GM12878 (cell line): ENCODE measurements at regions not wholly inside any gene's neighbourhood (a gene's known extent, or its start where the extent isn't known, plus 50 kb on each side); places are given as distances from the start of the nearest gene placed in this dataset.

Source experiments
- ATAC-seq: fragments of 200-7000 bp; cut with Tn5 transposase; 3 replicates; pipeline ENCODE4 v1.9.1; 2020; ENCODE audit warnings: mild to moderate bottlenecking, moderate library complexity
- BruUV-seq: library from RNA; stranded (reverse); fragments of 400-500 nt; replicated peaks from 2 replicates; lab custom pipeline; 2021; lab: Mats Ljungman, UMichigan
- CTCF ChIA-PET: fragments of 300-600 bp; sonication (Branson Sonifier 250); formaldehyde crosslinking; extraction: SDS; loops from one replicate; lab custom pipeline; 2021; ENCODE audit warnings: inconsistent platforms; lab: Yijun Ruan, JAX
- POLR2A ChIA-PET: fragments of 350-600 bp; formaldehyde crosslinking; extraction: SDS; loops from one replicate; lab custom pipeline; 2021; ENCODE audit warnings: inconsistent platforms; lab: Charles Lee
- RAD21 ChIA-PET: fragments of 300-600 bp; sonication (Branson Sonifier 250); formaldehyde crosslinking; loops from one replicate; lab custom pipeline; 2023; ENCODE audit warnings: antibody characterized with exemption; ENCODE audit not compliant: unreplicated experiment; lab: Charles Lee
- SMC1A ChIA-PET: fragments of 300-600 bp; sonication (Branson Sonifier 250); formaldehyde crosslinking; loops from one replicate; lab custom pipeline; 2023; ENCODE audit not compliant: unreplicated experiment, uncharacterized antibody; lab: Charles Lee
- DNase-seq: peaks from one replicate; pipeline ENCODE4 v3.0.0-alpha.2; 2011; ENCODE audit warnings: low read depth, low spot score
- FAIRE-seq: peaks from 3 replicates; lab custom pipeline; 2011; peaks lifted over from hg19 to GRCh38; lab: Jason Lieb, UNC
- H2AFZ ChIP-seq: 2 replicates; pipeline ENCODE4 v1.6.0; 2011; ENCODE audit warnings: low read depth, low read length, control low read depth; ENCODE audit not compliant: control insufficient read depth
- H3K27ac ChIP-seq: 2 replicates; pipeline ENCODE4 v1.5.1; 2011; ENCODE audit warnings: control low read depth; ENCODE audit not compliant: control insufficient read depth, insufficient read depth
- H3K27me3 ChIP-seq, 2 experiments: replicated peaks in 1 of 2; 2 replicates each; pipeline versions ENCODE4 v1.6.0 to v1.6.1; 2011; ENCODE audit warnings: low read length in 1 of 2; ENCODE audit not compliant: control insufficient read depth in 2 of 2, insufficient read depth in 2 of 2
- H3K36me3 ChIP-seq, 2 experiments: 2 replicates each; pipeline ENCODE4 v1.5.1; 2011; ENCODE audit warnings: low read length in 1 of 2; ENCODE audit not compliant: control insufficient read depth in 2 of 2, insufficient read depth in 2 of 2
- H3K4me1 ChIP-seq: 2 replicates; pipeline ENCODE4 v1.6.1; 2011; ENCODE audit warnings: mild to moderate bottlenecking, low read length, moderate library complexity, mixed read lengths; ENCODE audit not compliant: control insufficient read depth, insufficient read depth
- H3K4me2 ChIP-seq: 2 replicates; pipeline ENCODE4 v1.6.0; 2011; ENCODE audit warnings: control low read depth; ENCODE audit not compliant: control insufficient read depth, insufficient read depth
- H3K4me3 ChIP-seq: fragments of 200-600 bp; sonication (generic); 2 replicates; pipeline ENCODE4 v1.5.1; 2016
- H3K79me2 ChIP-seq: 2 replicates; pipeline ENCODE4 v1.6.0; 2011; ENCODE audit warnings: low read length; ENCODE audit not compliant: control insufficient read depth, insufficient read depth
- H3K9ac ChIP-seq: 2 replicates; pipeline ENCODE4 v1.8.0; 2011; ENCODE audit warnings: low read length, control low read depth, mixed read lengths; ENCODE audit not compliant: control insufficient read depth, insufficient read depth
- H3K9me3 ChIP-seq: replicated peaks from 3 replicates; pipeline ENCODE4 v1.5.1; 2011; ENCODE audit warnings: mild to moderate bottlenecking, low read length; ENCODE audit not compliant: control insufficient read depth, insufficient read depth
- H4K20me1 ChIP-seq: 2 replicates; pipeline ENCODE4 v1.6.0; 2011; ENCODE audit not compliant: control insufficient read depth, insufficient read depth
- BHLHE40 ChIP-seq, 2 experiments: fragments of 450-650 bp in 1 of 2; IDR thresholded peaks; 2 replicates each; pipeline ENCODE4 v1.6.1; 2011 to 2017; ENCODE audit warnings: low read depth in 2 of 2, borderline replicate concordance in 1 of 2, improper control_type of control experiment in 1 of 2, low read length in 1 of 2, mild to moderate bottlenecking in 1 of 2
- CREM ChIP-seq: IDR thresholded peaks from 2 replicates; pipeline ENCODE4 v1.6.1; 2014; ENCODE audit warnings: antibody characterized with exemption, low read depth
- GATAD2B ChIP-seq: fragments of 450-650 bp; conservative IDR thresholded peaks from 2 replicates; pipeline ENCODE4 v1.6.1; 2017; ENCODE audit warnings: low read depth, mild to moderate bottlenecking, moderate library complexity
- IKZF2 ChIP-seq, 2 experiments: fragments of 450-650 bp; IDR thresholded peaks; 2 replicates each; pipeline ENCODE4 v1.6.1; 2017; ENCODE audit warnings: mild to moderate bottlenecking in 2 of 2, moderate library complexity in 2 of 2
- JUND ChIP-seq: IDR thresholded peaks from 2 replicates; pipeline ENCODE4 v1.6.1; 2012; ENCODE audit warnings: low read depth, mild to moderate bottlenecking, low read length, improper control_type of control experiment, moderate library complexity
- KDM1A ChIP-seq: fragments of 200-600 bp; sonication (generic); IDR thresholded peaks from 2 replicates; pipeline ENCODE4 v1.6.1; 2016; ENCODE audit warnings: borderline replicate concordance
- MEF2A ChIP-seq: IDR thresholded peaks from 2 replicates; pipeline ENCODE4 v1.6.1; 2011; ENCODE audit warnings: low read depth, mild to moderate bottlenecking, low read length, moderate library complexity; ENCODE audit not compliant: insufficient read depth
- MYB ChIP-seq: fragments of 150-350 bp; IDR thresholded peaks from 2 replicates; pipeline ENCODE4 v1.6.1; 2014; ENCODE audit warnings: mild to moderate bottlenecking, low read depth, low read length, borderline replicate concordance
- MYC ChIP-seq: IDR thresholded peaks from 2 replicates; pipeline ENCODE4 v1.6.1; 2011; ENCODE audit warnings: mild to moderate bottlenecking, low read length, moderate library complexity, inconsistent platforms; ENCODE audit not compliant: insufficient read depth, insufficient replicate concordance, insufficient read length, severe bottlenecking
- PAX8 ChIP-seq: fragments of 450-650 bp; IDR thresholded peaks from 2 replicates; pipeline ENCODE4 v1.6.1; 2017; ENCODE audit warnings: mild to moderate bottlenecking, moderate library complexity
- POU2F2 ChIP-seq: IDR thresholded peaks from 3 replicates; pipeline ENCODE4 v1.6.1; 2011; ENCODE audit warnings: low read depth, mild to moderate bottlenecking, low read length, borderline replicate concordance
- RUNX3 ChIP-seq: IDR thresholded peaks from 2 replicates; pipeline ENCODE4 v1.6.1; 2012; ENCODE audit warnings: low read length, inconsistent platforms
- SPI1 ChIP-seq: IDR thresholded peaks from 2 replicates; pipeline ENCODE4 v1.6.1; 2011; ENCODE audit warnings: low read depth, mild to moderate bottlenecking, low read length, moderate library complexity, borderline replicate concordance; ENCODE audit not compliant: insufficient read depth
- WGBS: methylation state at CpG from one replicate; pipeline ENCODE4 v1.1.6; 2016; ENCODE audit warnings: low lambda C conversion rate; ENCODE audit not compliant: insufficient replicate concordance, insufficient coverage; ENCODE audit errors: missing lambda C conversion rate; 5-methylcytosine and 5-hydroxymethylcytosine counted together
- in situ Hi-C: fragments of 300-500 bp; cut with MboI; formaldehyde crosslinking; loops from 9 replicates; pipeline ENCODE4 v1.14.3; 2018; ENCODE audit warnings: mixed read lengths
- intact Hi-C: fragments of 100-400 bp; cut with micrococcal nuclease; formaldehyde crosslinking; loops from one replicate; pipeline ENCODE4 v1.14.2; 2022; ENCODE audit not compliant: unreplicated experiment
- TF ChIP-seq, protein P1 (sequence below): fragments of 450-650 bp; formaldehyde crosslinking; IDR thresholded peaks from 2 replicates; pipeline ENCODE4 v1.4.0; 2020; ENCODE audit warnings: mild to moderate bottlenecking, moderate library complexity
- TF ChIP-seq, protein P2 (sequence below): IDR thresholded peaks from 2 replicates; pipeline ENCODE4 v1.6.1; 2011; ENCODE audit warnings: borderline replicate concordance, low read depth, mild to moderate bottlenecking, moderate library complexity, low read length; ENCODE audit not compliant: insufficient read depth, poor library complexity, severe bottlenecking
- TF ChIP-seq, protein P3 (sequence below): fragments of 450-650 bp; IDR thresholded peaks from 2 replicates; pipeline ENCODE4 v1.6.1; 2017; ENCODE audit warnings: mild to moderate bottlenecking, moderate library complexity

DNA sequence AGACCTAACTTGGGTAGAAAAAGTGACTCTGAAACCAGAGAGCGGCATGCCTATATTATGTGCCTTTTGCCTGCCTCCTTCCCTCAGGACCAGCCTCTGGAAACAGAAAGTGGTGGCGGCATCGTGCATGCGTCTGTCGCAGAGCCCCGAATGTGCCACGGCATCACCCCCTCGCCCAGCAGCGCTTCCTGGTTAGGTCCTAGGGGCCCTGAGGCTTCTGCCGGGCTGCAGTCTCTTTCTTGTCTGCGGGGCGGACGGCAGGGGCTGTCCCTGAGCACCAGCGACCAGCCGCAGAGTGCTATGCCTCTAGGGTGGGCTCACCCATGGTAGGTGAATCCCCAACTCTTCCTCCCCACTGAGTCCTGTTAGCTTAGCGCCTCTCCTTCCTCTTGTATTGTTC, 68.7 kb downstream of the VSIG4 start:
- Histone ChIP-seq H3K4me2 (no peak overlapping the region), H3K36me3 (no peaks in the 10 kb centered on the region), H4K20me1 (no peaks in the 10 kb centered on the region), H3K79me2 (no peaks in the 10 kb centered on the region), H3K9me3 (no peaks in the 10 kb centered on the region), H3K27me3 (no peaks in the 10 kb centered on the region), H3K4me1 (no peaks in the 10 kb centered on the region), H3K9ac (no peak overlapping the region), H3K27ac (no peak overlapping the region), H3K4me3 (no peak overlapping the region), H2AFZ (no peak overlapping the region)
- ChIA-PET POLR2A (no interaction called here), CTCF (no interaction called here), SMC1A (interaction anchor here (0.6 kb wide), 1 partner anchor 652 kb away, joined by 3 read pairs; no protein-coding TSS in a partner anchor), RAD21 (no interaction called here)
- 52% methylated on average over 16 of the region's 16 CpGs for WGBS
- DNase-seq (no peak), ATAC-seq (no peak), FAIRE-seq (no peak)
- in situ Hi-C loops: no loop called here
- no TSS peak for BruUV-seq
- intact Hi-C loops: no loop called here
- TF ChIP-seq MYB (no peak), KDM1A (no peak), MYC (no peak), PAX8 (no peak), CREM (no peak), POU2F2 (no peak), GATAD2B (no peak), JUND (no peak), MEF2A (no peak), SPI1 (no peak), IKZF2 (IDR thresholded peaks at IDR 0.05) (no peak), BHLHE40 (IDR thresholded peaks at IDR 0.05; ENCODE audit: borderline replicate concordance in 1 of 2, low read depth in 2 of 2, low read length in 1 of 2) (no peak), RUNX3 (no peak)
- TF ChIP-seq, protein P1, sequence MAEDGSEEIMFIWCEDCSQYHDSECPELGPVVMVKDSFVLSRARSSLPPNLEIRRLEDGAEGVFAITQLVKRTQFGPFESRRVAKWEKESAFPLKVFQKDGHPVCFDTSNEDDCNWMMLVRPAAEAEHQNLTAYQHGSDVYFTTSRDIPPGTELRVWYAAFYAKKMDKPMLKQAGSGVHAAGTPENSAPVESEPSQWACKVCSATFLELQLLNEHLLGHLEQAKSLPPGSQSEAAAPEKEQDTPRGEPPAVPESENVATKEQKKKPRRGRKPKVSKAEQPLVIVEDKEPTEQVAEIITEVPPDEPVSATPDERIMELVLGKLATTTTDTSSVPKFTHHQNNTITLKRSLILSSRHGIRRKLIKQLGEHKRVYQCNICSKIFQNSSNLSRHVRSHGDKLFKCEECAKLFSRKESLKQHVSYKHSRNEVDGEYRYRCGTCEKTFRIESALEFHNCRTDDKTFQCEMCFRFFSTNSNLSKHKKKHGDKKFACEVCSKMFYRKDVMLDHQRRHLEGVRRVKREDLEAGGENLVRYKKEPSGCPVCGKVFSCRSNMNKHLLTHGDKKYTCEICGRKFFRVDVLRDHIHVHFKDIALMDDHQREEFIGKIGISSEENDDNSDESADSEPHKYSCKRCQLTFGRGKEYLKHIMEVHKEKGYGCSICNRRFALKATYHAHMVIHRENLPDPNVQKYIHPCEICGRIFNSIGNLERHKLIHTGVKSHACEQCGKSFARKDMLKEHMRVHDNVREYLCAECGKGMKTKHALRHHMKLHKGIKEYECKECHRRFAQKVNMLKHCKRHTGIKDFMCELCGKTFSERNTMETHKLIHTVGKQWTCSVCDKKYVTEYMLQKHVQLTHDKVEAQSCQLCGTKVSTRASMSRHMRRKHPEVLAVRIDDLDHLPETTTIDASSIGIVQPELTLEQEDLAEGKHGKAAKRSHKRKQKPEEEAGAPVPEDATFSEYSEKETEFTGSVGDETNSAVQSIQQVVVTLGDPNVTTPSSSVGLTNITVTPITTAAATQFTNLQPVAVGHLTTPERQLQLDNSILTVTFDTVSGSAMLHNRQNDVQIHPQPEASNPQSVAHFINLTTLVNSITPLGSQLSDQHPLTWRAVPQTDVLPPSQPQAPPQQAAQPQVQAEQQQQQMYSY (CRISPR knock-in tag): no peak
- TF ChIP-seq, protein P2, sequence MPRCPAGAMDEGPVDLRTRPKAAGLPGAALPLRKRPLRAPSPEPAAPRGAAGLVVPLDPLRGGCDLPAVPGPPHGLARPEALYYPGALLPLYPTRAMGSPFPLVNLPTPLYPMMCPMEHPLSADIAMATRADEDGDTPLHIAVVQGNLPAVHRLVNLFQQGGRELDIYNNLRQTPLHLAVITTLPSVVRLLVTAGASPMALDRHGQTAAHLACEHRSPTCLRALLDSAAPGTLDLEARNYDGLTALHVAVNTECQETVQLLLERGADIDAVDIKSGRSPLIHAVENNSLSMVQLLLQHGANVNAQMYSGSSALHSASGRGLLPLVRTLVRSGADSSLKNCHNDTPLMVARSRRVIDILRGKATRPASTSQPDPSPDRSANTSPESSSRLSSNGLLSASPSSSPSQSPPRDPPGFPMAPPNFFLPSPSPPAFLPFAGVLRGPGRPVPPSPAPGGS: no peak
- TF ChIP-seq, protein P3, sequence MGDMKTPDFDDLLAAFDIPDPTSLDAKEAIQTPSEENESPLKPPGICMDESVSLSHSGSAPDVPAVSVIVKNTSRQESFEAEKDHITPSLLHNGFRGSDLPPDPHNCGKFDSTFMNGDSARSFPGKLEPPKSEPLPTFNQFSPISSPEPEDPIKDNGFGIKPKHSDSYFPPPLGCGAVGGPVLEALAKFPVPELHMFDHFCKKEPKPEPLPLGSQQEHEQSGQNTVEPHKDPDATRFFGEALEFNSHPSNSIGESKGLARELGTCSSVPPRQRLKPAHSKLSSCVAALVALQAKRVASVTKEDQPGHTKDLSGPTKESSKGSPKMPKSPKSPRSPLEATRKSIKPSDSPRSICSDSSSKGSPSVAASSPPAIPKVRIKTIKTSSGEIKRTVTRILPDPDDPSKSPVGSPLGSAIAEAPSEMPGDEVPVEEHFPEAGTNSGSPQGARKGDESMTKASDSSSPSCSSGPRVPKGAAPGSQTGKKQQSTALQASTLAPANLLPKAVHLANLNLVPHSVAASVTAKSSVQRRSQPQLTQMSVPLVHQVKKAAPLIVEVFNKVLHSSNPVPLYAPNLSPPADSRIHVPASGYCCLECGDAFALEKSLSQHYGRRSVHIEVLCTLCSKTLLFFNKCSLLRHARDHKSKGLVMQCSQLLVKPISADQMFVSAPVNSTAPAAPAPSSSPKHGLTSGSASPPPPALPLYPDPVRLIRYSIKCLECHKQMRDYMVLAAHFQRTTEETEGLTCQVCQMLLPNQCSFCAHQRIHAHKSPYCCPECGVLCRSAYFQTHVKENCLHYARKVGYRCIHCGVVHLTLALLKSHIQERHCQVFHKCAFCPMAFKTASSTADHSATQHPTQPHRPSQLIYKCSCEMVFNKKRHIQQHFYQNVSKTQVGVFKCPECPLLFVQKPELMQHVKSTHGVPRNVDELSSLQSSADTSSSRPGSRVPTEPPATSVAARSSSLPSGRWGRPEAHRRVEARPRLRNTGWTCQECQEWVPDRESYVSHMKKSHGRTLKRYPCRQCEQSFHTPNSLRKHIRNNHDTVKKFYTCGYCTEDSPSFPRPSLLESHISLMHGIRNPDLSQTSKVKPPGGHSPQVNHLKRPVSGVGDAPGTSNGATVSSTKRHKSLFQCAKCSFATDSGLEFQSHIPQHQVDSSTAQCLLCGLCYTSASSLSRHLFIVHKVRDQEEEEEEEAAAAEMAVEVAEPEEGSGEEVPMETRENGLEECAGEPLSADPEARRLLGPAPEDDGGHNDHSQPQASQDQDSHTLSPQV: no peak
